NCI-H748 (cell line): ENCODE measurements at regions not wholly inside any gene's neighbourhood (a gene's known extent, or its start where the extent isn't known, plus 50 kb on each side); places are given as distances from the start of the nearest gene placed in this dataset.

Experiments
- DNase-seq: peaks from one replicate; lab custom pipeline; 2025; ENCODE audit not compliant: unreplicated experiment; lab: John Stamatoyannopoulos, UW

DNA sequence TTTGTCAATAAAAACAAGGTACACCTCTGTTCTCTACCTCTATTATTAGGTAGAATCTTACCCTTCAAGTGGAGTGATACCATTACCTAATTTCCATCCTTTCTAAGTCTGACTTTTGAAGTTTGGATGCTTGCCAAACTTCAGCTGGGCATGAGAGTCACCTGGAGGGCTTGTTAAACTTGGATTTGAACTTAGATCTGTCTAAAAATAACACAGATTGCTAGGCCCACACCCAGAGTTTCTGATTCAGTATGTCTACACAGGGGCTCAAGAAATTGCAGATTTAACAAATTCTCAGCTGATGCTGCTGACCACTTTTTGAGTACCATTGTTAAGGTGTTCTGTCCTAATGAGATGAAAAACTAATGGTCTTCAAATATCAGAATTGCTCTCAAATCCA, 512.2 kb downstream of the LMO7 start:
- DNase-seq: peak; percentile 22

GRCh38 chr13:76132532-76132931, 496.4 kb downstream of the LMO7 start:
- DNase-seq: no peak

DNA sequence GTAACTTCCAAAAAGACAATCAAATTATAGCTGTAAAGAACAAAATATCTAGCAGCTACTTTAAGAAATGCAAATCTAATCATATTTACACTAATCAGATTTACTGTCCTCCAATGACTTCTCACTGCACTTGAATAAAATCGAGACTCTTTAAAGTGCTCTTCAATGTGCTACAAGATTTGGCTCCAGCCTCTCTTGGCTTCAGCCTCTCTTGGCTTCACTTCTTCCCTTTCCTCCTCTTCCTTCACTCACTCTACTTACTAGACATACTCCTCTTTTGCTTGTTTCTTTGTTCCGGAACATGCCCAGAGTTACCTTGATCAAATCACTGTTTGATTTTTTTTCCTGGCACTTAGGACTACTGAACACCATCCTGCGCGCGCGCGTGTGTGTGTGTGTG, 495.4 kb downstream of the LMO7 start:
- DNase-seq: no peak

DNA sequence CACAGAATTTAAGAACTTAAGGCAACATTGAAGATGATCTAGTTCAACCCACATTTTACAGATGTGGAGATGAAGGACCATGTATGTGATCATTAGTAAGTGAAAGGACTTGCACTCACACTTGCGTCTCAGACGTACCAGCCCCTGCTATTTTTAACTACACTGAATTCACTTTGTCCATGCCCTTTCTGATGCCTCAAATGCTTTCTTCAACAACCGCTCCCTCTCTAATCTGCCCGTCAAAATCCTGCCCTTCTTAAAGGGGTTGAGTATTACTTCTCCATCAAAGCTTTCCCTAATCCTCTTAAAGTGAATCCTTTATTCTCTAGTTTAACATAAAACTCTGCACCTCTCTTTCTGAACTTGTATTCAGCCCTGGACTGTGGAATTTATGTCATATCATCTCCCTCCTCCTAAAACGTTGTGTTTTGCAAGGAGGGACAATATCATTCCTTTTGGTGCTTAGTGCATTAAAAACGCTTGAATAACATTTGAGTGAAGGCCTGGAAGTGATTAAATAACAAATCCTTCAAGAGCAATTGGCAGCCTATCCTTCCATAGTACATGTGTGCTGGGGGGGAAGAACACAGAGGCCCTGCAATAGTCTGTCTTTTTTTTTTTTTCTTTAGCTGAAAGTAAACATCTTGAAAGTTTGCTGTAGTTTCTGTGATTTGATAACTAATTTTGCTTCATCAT, 493.3 kb downstream of the LMO7 start:
- no peak for DNase-seq

GRCh38 chr13:76127922-76128321, 491.8 kb downstream of the LMO7 start:
- no peak for DNase-seq

DNA sequence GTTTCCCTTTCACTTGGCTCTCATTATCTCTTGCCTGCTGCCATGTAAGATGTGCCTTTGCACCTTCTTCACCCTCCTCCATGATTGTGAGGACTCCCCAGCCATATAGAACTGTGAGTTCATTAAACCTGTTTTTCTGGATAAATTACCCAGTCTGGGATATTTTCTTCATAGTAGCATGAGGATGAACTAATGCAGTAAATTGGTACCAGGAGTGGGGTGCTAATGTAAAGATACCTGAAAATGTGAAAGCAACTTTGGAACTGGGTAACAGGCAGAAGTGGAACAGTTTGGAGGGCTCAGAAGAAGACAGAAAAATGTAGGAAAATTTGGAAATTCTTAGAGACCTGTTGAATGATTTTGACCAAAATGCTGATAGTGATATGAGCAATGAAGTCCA, 487.4 kb downstream of the LMO7 start:
- no peak for DNase-seq

GRCh38 chr13:76116751-76117360, 480.7 kb downstream of the LMO7 start:
- DNase-seq: no peak

DNA sequence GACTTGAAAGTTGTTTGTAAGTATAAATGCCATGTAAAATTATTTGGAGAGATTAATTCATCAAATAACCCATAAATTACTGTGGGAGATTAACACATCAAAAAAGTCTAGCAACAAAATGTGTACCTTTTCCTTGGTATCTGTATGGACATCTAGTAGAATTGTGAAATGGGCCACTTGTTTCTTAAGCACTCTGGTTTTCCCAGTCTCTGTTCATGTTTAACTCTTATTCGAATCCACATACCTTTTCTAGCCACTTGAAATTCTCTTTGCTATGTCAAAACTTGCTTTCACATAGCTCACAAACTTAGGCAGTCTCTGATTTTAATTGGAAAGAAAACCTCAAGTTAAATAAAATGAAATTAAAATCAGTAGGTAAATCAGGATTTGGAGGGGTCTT, 470.6 kb downstream of the LMO7 start:
- DNase-seq: no peak

GRCh38 chr13:76094645-76095044, 458.5 kb downstream of the LMO7 start:
- DNase-seq: no peak

DNA sequence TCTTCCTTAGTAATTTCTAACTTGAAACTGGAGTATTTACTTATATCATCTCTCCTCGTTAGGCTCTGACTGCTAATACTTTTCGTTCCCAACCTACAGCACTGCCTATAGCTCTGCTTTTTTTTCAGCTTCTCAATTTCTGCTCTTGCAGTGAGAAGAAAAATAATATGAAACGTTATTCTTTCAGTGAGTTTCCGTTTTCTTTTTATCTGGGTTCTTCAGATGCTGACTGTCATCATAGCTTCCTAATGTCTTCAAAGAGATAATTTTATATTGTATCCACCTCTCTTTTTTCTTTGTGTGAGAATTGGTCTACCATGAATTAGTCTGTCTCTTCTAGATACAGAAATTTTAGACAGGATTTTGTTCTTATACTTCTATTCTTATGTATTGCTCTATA, 454.9 kb downstream of the LMO7 start:
- DNase-seq: no peak

- no peak for DNase-seq
Measured at GRCh38 chr13:76086729-76087128, 450.6 kb downstream of the LMO7 start.

DNA sequence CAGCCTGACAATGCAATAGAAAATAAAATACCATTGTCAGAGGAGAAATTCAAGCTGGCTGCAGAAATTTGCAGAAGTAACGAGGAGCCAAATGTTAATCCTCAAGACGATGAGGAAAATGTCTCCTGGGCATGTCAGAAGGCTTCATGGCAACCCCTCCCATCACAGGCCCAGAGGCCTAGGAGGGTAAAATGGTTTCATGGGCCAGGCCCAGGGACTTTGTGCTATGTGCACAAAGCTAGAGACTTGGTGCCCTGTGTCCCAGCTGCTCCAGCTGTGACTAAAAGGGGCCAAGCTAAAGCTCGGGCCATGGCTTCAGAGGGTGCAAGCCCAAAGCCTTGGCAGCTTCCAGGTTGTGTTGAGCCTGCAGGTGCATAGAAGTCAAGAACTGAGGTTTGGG, 431.7 kb downstream of the LMO7 start:
- DNase-seq: no peak

- no peak for DNase-seq
Measured at GRCh38 chr13:76053181-76053580, 417.1 kb downstream of the LMO7 start.

- no peak for DNase-seq
Measured at GRCh38 chr13:76049376-76049746, 413.2 kb downstream of the LMO7 start.

DNA sequence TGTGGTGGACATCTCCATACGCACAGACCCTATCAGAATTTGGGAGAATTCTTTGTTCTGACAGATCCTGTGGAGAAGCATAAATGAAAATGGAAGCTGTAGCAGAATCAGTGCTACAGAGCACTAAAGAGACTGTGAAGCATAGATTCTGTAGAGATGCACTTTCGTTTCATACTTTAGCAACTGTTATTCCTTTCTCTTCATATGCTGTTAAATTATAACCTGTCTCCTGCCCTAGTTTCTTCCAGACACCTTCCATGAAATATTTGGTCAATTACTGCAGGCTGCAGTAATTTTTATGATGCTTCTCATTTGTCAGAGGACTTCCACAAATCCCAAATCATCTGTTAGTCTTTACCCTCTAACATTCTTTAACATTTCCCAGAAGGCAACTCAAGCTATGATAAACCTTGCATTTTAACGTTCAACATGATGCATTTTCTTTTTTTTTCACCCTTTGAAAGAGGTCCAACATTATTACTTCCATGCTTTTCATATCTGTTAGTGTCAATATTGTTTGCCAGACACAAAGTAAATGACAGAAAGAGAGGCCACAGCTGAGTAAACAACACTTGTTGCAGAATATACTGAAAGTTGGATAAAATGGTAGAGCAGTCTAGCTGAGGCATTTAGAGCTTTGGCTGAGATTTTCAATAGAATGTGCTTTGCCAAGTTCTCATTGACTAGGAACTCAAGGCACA, 412.7 kb downstream of the LMO7 start:
- DNase-seq: peak; percentile 67

DNA sequence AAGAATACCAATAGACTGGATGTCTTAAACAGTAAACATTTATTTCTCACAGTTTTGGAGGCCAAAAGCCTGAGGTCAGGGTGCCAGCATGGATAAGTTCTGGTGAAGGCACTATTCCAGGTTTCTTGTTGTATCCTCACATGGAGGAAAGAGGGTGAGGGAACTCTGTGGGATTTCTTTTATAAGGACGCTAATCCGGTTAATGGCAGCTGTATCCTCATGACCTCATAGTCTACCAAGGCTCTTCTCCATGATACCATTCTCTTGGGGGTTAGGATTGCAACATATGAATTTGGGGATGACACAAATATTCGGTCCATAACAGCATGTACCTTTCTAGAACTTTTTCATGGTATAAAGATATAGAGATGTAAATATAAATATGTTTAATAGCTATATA, 412.0 kb downstream of the LMO7 start:
- DNase-seq: no peak

GRCh38 chr13:76043874-76044273, 407.7 kb downstream of the LMO7 start:
- DNase-seq: peak; percentile 30

- DNase-seq: peak; percentile 40
Measured at GRCh38 chr13:76038920-76039716, 403.0 kb downstream of the LMO7 start.

GRCh38 chr13:76036176-76036575, 400.0 kb downstream of the LMO7 start:
- no peak for DNase-seq

- no peak for DNase-seq
Measured at GRCh38 chr13:76035711-76036110, 399.6 kb downstream of the LMO7 start.

DNA sequence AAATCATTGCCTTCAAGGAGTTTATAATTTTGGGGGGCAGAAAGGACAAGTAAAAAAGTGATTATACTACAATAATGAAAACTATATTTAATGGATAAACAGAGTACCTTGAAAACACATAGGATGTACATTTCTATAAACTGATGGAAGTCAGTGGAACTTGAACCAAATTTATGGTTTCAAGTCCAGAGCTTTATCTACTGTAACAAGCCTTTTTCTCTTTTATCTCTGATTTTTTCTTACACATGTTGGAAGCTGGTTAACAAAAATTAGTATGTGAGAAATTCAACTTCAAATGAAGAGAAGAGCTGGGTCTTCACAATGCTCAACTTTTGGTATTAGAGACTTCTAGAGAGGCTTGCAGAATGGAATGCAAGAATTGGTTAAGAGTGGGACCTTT, 393.6 kb downstream of the LMO7 start:
- no peak for DNase-seq

DNA sequence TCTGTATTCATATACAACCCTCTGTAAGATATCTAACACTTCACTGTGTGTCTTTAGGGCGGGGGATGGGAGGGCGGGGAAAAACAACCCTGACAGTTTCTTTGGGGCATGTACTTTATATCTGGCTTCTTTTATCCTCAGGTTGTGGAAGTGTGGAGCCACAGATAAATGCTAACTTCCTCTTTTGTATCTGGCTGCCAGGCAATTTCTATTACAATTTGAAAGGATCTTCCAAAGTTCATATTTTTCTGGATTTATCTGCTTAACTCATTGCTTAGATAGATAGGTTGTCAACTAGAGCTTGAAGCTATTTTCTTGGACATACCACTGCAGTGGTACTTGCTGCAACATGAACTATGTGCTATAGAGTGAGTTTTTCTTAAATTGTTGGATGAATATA, 393.0 kb downstream of the LMO7 start:
- no peak for DNase-seq
